ENCODE measurements at regions not wholly inside any gene's neighbourhood (a gene's known extent, or its start where the extent isn't known, plus 50 kb on each side); places are given as distances from the start of the nearest gene placed in this dataset.

DNA sequence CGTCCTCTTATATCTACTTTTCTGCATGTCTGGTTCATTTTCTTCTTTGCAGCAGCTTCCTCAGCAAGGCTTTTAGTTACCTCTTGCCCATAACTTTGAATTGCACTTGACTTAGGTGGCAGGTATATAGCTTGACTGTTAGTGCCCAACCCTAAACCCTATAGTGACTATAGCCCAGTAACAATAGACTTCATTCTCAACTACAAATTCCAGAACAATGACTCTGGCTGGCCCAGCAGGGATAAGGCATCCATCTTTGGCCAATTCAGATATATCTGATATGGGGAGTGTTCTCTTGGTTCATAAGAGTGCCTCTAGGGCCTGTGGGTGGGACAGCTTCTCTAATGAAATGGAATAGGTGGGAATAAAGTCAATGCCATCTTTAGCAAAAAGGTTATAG lies 246.2 kb downstream of the DMRT2 start:
- Histone ChIP-seq H3K4me1 (ENCODE audit: control insufficient read depth, insufficient read depth, low read length) (no peaks in the 10 kb centered on the region), H3K4me3 (ENCODE audit: low read length) (no peak overlapping the region), H3K9me3 (replicated peaks; ENCODE audit: low read length) (no peaks in the 10 kb centered on the region), H3K36me3 (ENCODE audit: insufficient read depth, low read length) (no peaks in the 10 kb centered on the region), H3K9ac (ENCODE audit: low read depth, low read length) (no peak overlapping the region), H3K4me2 (ENCODE audit: low read length) (no peak overlapping the region), H3K27me3 (ENCODE audit: control insufficient read depth, insufficient read depth, low read length) (peaks cover 5% of the 10 kb centered on the region)

DNA sequence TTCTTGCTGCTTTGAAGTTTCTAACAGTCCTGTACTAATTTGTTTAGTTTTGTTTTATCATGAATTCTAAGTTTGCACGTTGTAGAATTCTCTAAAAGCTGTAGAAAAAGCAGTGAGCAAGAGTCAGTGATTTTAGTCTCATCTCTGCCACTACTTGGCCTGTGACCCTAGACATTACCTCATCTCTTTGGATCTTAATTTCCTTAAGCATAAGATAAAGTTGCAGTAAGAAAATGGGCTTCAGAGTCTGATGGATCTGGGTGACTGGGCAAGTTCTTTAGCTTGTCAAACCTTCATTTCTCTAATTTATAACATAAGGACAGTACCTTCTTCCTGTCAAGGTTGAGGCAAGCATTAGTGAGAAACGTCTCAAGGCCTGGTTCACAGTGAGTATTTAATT lies 247.9 kb downstream of the DMRT2 start:
- Histone ChIP-seq H3K4me2 (ENCODE audit: low read length) (no peak overlapping the region), H3K4me3 (ENCODE audit: low read length) (no peak overlapping the region), H3K27me3 (ENCODE audit: control insufficient read depth, insufficient read depth, low read length) (peaks cover 5% of the 10 kb centered on the region), H3K4me1 (ENCODE audit: control insufficient read depth, insufficient read depth, low read length) (no peaks in the 10 kb centered on the region), H3K9ac (ENCODE audit: low read depth, low read length) (no peak overlapping the region), H3K9me3 (replicated peaks; ENCODE audit: low read length) (no peaks in the 10 kb centered on the region), H3K36me3 (ENCODE audit: insufficient read depth, low read length) (no peaks in the 10 kb centered on the region)

DNA sequence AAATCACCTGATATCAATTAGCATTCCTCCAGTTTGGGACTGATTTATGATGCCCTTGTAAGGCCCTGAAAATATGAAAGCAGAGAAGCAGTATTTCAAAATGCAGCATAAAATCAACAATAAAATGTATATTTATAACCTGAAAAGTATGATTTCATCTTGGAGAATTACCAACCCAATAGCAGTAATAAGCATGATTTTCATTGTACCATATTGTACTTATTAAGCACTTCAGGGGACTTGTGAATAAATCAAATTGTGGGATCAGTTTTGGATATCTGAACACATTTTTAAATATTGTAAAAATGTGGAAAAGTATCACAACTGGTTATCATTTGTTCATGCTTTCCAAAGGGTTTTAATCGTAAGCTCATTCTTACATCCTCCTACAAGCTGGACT lies 250.8 kb downstream of the DMRT2 start:
- Histone ChIP-seq H3K4me1 (ENCODE audit: control insufficient read depth, insufficient read depth, low read length) (no peaks in the 10 kb centered on the region), H3K36me3 (ENCODE audit: insufficient read depth, low read length) (no peaks in the 10 kb centered on the region), H3K27me3 (ENCODE audit: control insufficient read depth, insufficient read depth, low read length) (no peaks in the 10 kb centered on the region), H3K4me2 (ENCODE audit: low read length) (no peak overlapping the region), H3K9me3 (replicated peaks; ENCODE audit: low read length) (no peaks in the 10 kb centered on the region), H3K9ac (ENCODE audit: low read depth, low read length) (no peak overlapping the region), H3K4me3 (ENCODE audit: low read length) (no peak overlapping the region)

DNA sequence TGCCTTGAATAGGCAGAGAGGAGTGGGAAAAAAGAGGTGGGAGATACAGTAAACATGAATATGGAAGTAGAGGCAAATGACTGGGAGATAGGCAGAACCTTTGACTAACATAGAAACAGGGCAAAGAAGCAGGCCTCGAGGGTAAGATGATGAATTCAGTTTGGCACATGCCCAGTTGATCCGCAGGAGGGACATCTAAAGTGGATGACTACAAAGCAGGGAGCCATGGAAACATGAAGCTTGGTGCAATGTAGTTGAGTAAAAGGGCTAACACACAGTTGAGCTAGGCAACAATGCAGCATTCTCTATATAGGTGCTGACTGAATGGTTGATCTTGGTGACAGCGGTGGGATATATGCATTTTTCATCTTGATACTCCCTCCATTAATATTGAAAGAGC lies 253.8 kb downstream of the DMRT2 start:
- no peaks in the 10 kb centered on the region for H3K4me1 ChIP-seq (ENCODE audit: control insufficient read depth, insufficient read depth, low read length)
- H3K9ac ChIP-seq (ENCODE audit: low read depth, low read length): no peak overlapping the region
- no peak overlapping the region for H3K4me2 ChIP-seq (ENCODE audit: low read length)
- no peaks in the 10 kb centered on the region for H3K9me3 ChIP-seq (replicated peaks; ENCODE audit: low read length)
- no peaks in the 10 kb centered on the region for H3K36me3 ChIP-seq (ENCODE audit: insufficient read depth, low read length)
- H3K27me3 ChIP-seq (ENCODE audit: control insufficient read depth, insufficient read depth, low read length): no peaks in the 10 kb centered on the region
- no peak overlapping the region for H3K4me3 ChIP-seq (ENCODE audit: low read length)

DNA sequence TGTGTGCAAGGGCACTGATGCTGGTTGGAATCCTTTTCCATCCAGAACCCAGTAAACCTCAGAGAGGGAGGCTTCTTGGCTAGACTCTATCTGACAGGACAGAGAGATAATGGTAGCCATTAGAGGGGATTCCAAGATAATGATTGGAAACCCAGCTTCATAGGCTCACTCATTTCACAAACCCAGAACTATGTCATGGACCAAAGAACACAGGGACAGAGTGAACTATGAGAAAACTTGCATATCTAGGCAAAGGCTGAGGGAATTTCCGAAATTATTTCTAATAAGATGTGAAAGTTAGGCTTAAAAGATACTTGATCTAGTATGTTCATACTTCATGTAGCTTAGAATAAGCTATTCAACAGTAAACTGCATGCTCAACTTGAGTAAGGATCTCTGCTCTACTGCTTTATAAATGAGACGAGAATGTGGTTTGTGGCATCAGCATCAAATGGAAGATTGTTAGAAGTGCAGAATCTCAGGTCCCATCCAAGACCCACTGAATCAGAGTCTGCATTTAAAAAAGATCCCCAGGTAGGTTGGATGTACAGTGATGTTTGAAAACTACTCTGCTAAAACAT lies 261.4 kb downstream of the DMRT2 start:
- H3K4me2 ChIP-seq (ENCODE audit: low read length): no peak overlapping the region
- no peak overlapping the region for H3K4me3 ChIP-seq (ENCODE audit: low read length)
- no peaks in the 10 kb centered on the region for H3K27me3 ChIP-seq (ENCODE audit: control insufficient read depth, insufficient read depth, low read length)
- H3K9ac ChIP-seq (ENCODE audit: low read depth, low read length): no peak overlapping the region
- H3K36me3 ChIP-seq (ENCODE audit: insufficient read depth, low read length): no peaks in the 10 kb centered on the region
- no peaks in the 10 kb centered on the region for H3K9me3 ChIP-seq (replicated peaks; ENCODE audit: low read length)
- no peaks in the 10 kb centered on the region for H3K4me1 ChIP-seq (ENCODE audit: control insufficient read depth, insufficient read depth, low read length)

DNA sequence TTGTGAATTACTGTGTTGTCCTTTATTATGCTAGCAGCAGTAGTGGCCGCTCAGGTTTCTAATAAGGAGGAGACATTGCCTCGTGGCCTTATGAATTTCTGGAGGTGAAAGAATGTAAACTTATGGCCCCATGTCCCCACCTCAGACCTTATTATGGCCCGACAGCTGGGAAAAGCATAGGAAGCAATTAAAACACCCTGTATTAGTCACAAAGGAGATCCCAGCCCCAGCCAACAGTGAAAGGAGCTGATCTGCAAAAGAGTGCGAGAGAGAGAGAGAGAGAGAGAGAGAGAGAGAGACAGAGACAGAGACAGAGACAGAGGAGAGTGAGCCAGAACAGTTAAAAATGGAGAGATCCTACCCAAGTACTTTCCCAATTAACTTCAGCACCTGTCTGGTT lies 269.3 kb downstream of the DMRT2 start:
- Histone ChIP-seq H3K36me3 (ENCODE audit: insufficient read depth, low read length) (no peaks in the 10 kb centered on the region), H3K4me1 (ENCODE audit: control insufficient read depth, insufficient read depth, low read length) (no peaks in the 10 kb centered on the region), H3K9ac (ENCODE audit: low read depth, low read length) (no peak overlapping the region), H3K27me3 (ENCODE audit: control insufficient read depth, insufficient read depth, low read length) (peaks cover 32% of the 10 kb centered on the region), H3K9me3 (replicated peaks; ENCODE audit: low read length) (no peaks in the 10 kb centered on the region), H3K4me2 (ENCODE audit: low read length) (no peak overlapping the region), H3K4me3 (ENCODE audit: low read length) (no peak overlapping the region)

DNA sequence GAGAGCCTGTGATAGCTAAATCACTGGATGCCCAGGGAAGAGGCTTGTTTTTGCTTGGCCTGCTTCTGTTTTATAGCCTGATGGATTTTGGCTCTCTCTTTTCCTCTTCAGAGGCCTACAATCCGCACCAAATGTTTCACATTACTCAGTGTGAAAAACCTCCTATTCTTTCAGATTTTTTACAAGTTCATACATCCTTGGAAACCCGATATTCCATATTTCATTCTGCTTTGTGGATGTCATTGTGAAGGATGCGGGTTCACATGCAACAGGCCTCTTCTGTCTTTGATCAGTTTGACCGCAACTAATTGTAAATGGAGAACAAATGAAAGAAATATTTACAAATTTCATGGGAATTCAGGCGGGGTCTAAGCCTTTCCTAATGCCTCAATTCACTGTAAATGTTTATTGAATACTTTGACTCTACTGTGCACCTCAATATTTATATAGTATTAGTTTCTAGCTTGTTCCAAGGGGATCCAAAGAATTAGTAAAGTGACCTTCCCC lies 269.9 kb downstream of the DMRT2 start:
- no peaks in the 10 kb centered on the region for H3K36me3 ChIP-seq (ENCODE audit: insufficient read depth, low read length)
- no peak overlapping the region for H3K4me2 ChIP-seq (ENCODE audit: low read length)
- peaks cover 32% of the 10 kb centered on the region for H3K27me3 ChIP-seq (ENCODE audit: control insufficient read depth, insufficient read depth, low read length)
- no peaks in the 10 kb centered on the region for H3K4me1 ChIP-seq (ENCODE audit: control insufficient read depth, insufficient read depth, low read length)
- H3K9ac ChIP-seq (ENCODE audit: low read depth, low read length): no peak overlapping the region
- no peaks in the 10 kb centered on the region for H3K9me3 ChIP-seq (replicated peaks; ENCODE audit: low read length)
- no peak overlapping the region for H3K4me3 ChIP-seq (ENCODE audit: low read length)

DNA sequence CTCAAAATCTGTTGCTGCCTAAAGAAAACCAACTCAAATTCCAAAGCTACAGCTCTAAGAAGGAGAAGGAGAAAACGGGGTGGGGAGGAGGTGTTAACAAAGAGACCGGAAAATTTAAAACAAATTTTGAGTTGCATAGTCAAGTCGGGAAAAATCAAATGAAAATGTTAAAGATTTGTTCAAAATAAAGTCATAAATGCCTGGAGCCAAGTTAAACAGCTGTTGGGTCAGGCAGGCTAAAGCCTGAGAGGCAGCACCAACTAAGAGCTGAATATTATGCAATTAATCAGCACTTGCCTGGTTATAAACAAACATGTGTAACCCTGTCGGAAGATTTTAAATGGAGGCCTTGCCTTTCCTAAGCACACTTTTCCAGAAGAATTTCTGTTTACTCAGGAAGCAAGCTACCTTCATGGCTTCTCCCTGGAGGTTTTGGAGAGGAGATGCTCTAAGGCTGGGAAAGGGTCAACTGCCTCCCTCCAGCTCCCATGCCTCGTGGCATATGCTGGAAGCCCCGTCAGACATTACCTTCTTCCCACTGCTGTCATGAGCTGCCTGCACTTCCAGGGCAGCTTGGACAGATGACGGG lies 270.5 kb downstream of the DMRT2 start:
- no peak overlapping the region for H3K4me2 ChIP-seq (ENCODE audit: low read length)
- H3K4me3 ChIP-seq (ENCODE audit: low read length): no peak overlapping the region
- no peak overlapping the region for H3K9ac ChIP-seq (ENCODE audit: low read depth, low read length)
- H3K4me1 ChIP-seq (ENCODE audit: control insufficient read depth, insufficient read depth, low read length): no peaks in the 10 kb centered on the region
- peaks cover 32% of the 10 kb centered on the region for H3K27me3 ChIP-seq (ENCODE audit: control insufficient read depth, insufficient read depth, low read length)
- no peaks in the 10 kb centered on the region for H3K9me3 ChIP-seq (replicated peaks; ENCODE audit: low read length)
- H3K36me3 ChIP-seq (ENCODE audit: insufficient read depth, low read length): no peaks in the 10 kb centered on the region

DNA sequence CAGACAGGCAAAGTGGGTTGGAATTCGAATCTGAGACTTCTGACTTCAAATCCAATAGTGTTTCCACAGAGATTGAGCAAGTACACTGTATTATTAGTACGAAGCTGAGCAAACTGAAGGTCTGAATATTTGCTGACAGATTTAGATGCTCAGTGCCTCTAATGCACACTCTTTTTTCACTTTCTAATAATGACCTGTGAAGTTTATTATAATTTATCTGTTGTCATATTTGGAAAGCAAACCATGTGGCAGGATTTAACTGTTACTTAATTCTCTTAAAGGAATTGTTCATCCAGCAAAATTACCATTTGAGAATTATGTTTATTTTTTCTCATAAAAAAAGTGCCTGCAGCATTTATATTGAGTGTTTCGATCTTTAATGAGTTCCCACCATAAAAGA lies 277.3 kb downstream of the DMRT2 start:
- Histone ChIP-seq H3K9ac (ENCODE audit: low read depth, low read length) (no peak overlapping the region), H3K4me3 (ENCODE audit: low read length) (no peak overlapping the region), H3K9me3 (replicated peaks; ENCODE audit: low read length) (no peaks in the 10 kb centered on the region), H3K36me3 (ENCODE audit: insufficient read depth, low read length) (no peaks in the 10 kb centered on the region), H3K4me1 (ENCODE audit: control insufficient read depth, insufficient read depth, low read length) (no peaks in the 10 kb centered on the region), H3K4me2 (ENCODE audit: low read length) (no peak overlapping the region), H3K27me3 (ENCODE audit: control insufficient read depth, insufficient read depth, low read length) (peaks cover 3% of the 10 kb centered on the region)

DNA sequence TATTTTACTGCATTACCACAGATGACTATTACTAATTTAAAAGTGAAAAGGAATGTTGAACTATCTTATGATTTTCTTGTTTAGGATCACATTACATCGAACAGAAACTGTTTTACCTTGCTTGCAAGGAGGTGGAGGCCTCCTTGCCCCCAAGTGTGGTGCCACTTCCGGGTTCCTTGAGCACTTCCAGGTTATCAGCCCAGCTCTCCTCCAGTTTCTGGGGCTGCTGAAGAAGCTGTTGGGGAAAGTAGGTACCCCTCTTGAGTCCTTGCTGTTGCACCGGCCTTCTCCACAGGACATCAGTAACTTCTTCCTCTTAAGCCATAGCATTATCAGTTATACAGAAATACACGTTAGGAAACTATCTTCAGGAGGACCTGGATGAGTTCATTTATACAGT lies 278.2 kb downstream of the DMRT2 start:
- no peaks in the 10 kb centered on the region for H3K27me3 ChIP-seq (ENCODE audit: control insufficient read depth, insufficient read depth, low read length)
- H3K4me2 ChIP-seq (ENCODE audit: low read length): no peak overlapping the region
- H3K4me1 ChIP-seq (ENCODE audit: control insufficient read depth, insufficient read depth, low read length): no peaks in the 10 kb centered on the region
- H3K9me3 ChIP-seq (replicated peaks; ENCODE audit: low read length): no peaks in the 10 kb centered on the region
- H3K4me3 ChIP-seq (ENCODE audit: low read length): no peak overlapping the region
- no peak overlapping the region for H3K9ac ChIP-seq (ENCODE audit: low read depth, low read length)
- H3K36me3 ChIP-seq (ENCODE audit: insufficient read depth, low read length): no peaks in the 10 kb centered on the region

DNA sequence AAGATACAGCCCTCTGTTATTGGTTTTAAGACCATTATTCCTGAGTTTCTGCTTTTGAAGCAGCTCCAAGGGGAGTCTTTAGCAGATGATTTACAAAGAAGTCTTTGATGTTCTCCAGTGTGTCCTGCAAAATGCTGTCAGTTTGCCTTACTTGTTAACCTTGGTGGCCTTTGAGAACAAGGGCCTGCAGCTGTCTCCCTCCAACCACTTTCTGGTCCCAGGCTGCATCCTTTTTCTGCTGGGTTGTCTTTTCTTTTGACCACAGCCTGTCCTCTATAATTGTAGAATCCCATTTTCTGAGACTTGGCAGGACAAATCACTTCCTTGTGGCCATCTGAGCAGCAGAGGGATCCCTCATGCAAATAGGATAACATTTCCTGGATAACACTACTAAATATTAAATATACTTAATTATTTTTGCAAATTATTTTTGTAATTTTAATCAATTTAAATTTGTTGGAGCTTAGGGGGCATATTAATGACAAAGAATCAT lies 281.4 kb downstream of the DMRT2 start:
- Histone ChIP-seq H3K4me3 (ENCODE audit: low read length) (no peak overlapping the region), H3K27me3 (ENCODE audit: control insufficient read depth, insufficient read depth, low read length) (peaks cover 4% of the 10 kb centered on the region), H3K4me1 (ENCODE audit: control insufficient read depth, insufficient read depth, low read length) (no peaks in the 10 kb centered on the region), H3K9me3 (replicated peaks; ENCODE audit: low read length) (no peaks in the 10 kb centered on the region), H3K4me2 (ENCODE audit: low read length) (no peak overlapping the region), H3K36me3 (ENCODE audit: insufficient read depth, low read length) (no peaks in the 10 kb centered on the region), H3K9ac (ENCODE audit: low read depth, low read length) (no peak overlapping the region)

DNA sequence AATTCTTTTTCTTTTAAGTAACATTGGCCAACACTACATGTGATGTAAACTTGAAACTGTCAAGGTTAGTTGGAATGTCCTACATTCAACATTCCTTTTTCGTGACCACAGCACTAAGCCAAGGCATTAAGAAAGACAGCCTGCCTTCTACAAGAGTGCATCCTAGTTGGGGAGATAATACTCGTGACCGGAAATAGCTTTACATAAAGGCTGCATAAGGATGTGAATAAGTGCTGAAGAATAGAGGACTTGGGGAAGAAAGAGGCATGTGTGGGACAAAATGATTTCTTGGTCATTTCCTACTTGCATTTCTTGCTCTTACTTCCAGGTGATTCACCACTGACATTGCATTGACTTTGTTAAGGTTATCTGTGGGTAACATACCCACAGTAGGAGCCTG lies 282.0 kb downstream of the DMRT2 start:
- Histone ChIP-seq H3K36me3 (ENCODE audit: insufficient read depth, low read length) (no peaks in the 10 kb centered on the region), H3K4me1 (ENCODE audit: control insufficient read depth, insufficient read depth, low read length) (no peaks in the 10 kb centered on the region), H3K9me3 (replicated peaks; ENCODE audit: low read length) (no peaks in the 10 kb centered on the region), H3K4me2 (ENCODE audit: low read length) (no peak overlapping the region), H3K4me3 (ENCODE audit: low read length) (no peak overlapping the region), H3K27me3 (ENCODE audit: control insufficient read depth, insufficient read depth, low read length) (peaks cover 4% of the 10 kb centered on the region), H3K9ac (ENCODE audit: low read depth, low read length) (no peak overlapping the region)
